ENCODE measurements at regions not wholly inside any gene's neighbourhood (a gene's known extent, or its start where the extent isn't known, plus 50 kb on each side); places are given as distances from the start of the nearest gene placed in this dataset.
A peak's percentile ranks its signal among the peaks of the same experiment; 100 is the strongest.

GRCh38 chr6:114785235-114786127 lies 442.7 kb upstream of the HS3ST5 start:
- DNase-seq (ENCODE audit: low spot score): peak; percentile 17

GRCh38 chr6:114783783-114784182 lies 441.0 kb upstream of the HS3ST5 start:
- DNase-seq (ENCODE audit: low spot score): no peak

GRCh38 chr6:114783083-114783482 lies 440.3 kb upstream of the HS3ST5 start:
- no peak for DNase-seq (ENCODE audit: low spot score)

- DNase-seq (ENCODE audit: low spot score): no peak
These were observed 422.0 kb upstream of the HS3ST5 start for GRCh38 chr6:114764866-114765265.

- DNase-seq (ENCODE audit: low spot score): no peak
These were observed 419.3 kb upstream of the HS3ST5 start for GRCh38 chr6:114762145-114762544.

GRCh38 chr6:114747995-114748625 lies 405.3 kb upstream of the HS3ST5 start:
- peak; percentile 4 for DNase-seq (ENCODE audit: low spot score)

GRCh38 chr6:114740547-114740946 lies 397.7 kb upstream of the HS3ST5 start:
- peak; percentile 2 for DNase-seq (ENCODE audit: low spot score)

GRCh38 chr6:114739656-114740055 lies 396.8 kb upstream of the HS3ST5 start:
- no peak for DNase-seq (ENCODE audit: low spot score)

GRCh38 chr6:114735025-114735735 lies 392.4 kb upstream of the HS3ST5 start:
- DNase-seq (ENCODE audit: low spot score): no peak

- no peak for DNase-seq (ENCODE audit: low spot score)
These were observed 390.8 kb upstream of the HS3ST5 start for GRCh38 chr6:114733596-114733995.

GRCh38 chr6:114718716-114719270 lies 376.0 kb upstream of the HS3ST5 start:
- DNase-seq (ENCODE audit: low spot score): peak; percentile 25

- peak; percentile 4 for DNase-seq (ENCODE audit: low spot score)
These were observed 375.4 kb upstream of the HS3ST5 start for GRCh38 chr6:114718186-114718585.

GRCh38 chr6:114714836-114715507 lies 372.1 kb upstream of the HS3ST5 start:
- DNase-seq (ENCODE audit: low spot score): no peak

GRCh38 chr6:114713690-114714089 lies 370.9 kb upstream of the HS3ST5 start:
- no peak for DNase-seq (ENCODE audit: low spot score)

- DNase-seq (ENCODE audit: low spot score): no peak
These were observed 369.4 kb upstream of the HS3ST5 start for GRCh38 chr6:114712129-114712662.

GRCh38 chr6:114707081-114707620 lies 364.3 kb upstream of the HS3ST5 start:
- no peak for DNase-seq (ENCODE audit: low spot score)

- no peak for DNase-seq (ENCODE audit: low spot score)
These were observed 347.8 kb upstream of the HS3ST5 start for GRCh38 chr6:114690625-114691024.

GRCh38 chr6:114659513-114659912 lies 316.7 kb upstream of the HS3ST5 start:
- DNase-seq (ENCODE audit: low spot score): no peak

GRCh38 chr6:114651611-114652010 lies 308.8 kb upstream of the HS3ST5 start:
- no peak for DNase-seq (ENCODE audit: low spot score)

- DNase-seq (ENCODE audit: low spot score): no peak
These were observed 308.1 kb upstream of the HS3ST5 start for GRCh38 chr6:114650891-114651290.

- no peak for DNase-seq (ENCODE audit: low spot score)
These were observed 306.5 kb upstream of the HS3ST5 start for GRCh38 chr6:114649298-114649697.

All from COLO829 (cell line).